Epithelial cell of proximal tubule (primary cell): ENCODE measurements at regions not wholly inside any gene's neighbourhood (a gene's known extent, or its start where the extent isn't known, plus 50 kb on each side); places are given as distances from the start of the nearest gene placed in this dataset.

Experiments
- DNase-seq: peaks from one replicate; pipeline ENCODE4 v3.0.0-alpha.2; 2011; ENCODE audit warnings: low read depth
- H3K4me3 ChIP-seq: 2 replicates; pipeline ENCODE4 v1.5.1; 2011; ENCODE audit warnings: low read depth, mild to moderate bottlenecking, low read length
- CTCF ChIP-seq: conservative IDR thresholded peaks from 2 replicates; pipeline ENCODE4 v1.5.1; 2012; ENCODE audit warnings: low read depth, mild to moderate bottlenecking, low read length

- no peak overlapping the region for H3K4me3 ChIP-seq
- TF ChIP-seq CTCF, result no peak
- DNase-seq, result no peak
These were observed 1178.6 kb upstream of the CDH10 start for GRCh38 chr5:25823330-25823873.
